Colonic mucosa (tissue), 4 donors: ENCODE measurements at regions not wholly inside any gene's neighbourhood (a gene's known extent, or its start where the extent isn't known, plus 50 kb on each side); places are given as distances from the start of the nearest gene placed in this dataset.

ENCODE experiments used
- DNase-seq: peaks from one replicate; pipeline ENCODE4 v3.0.0-alpha.2; 2020
- H3K27ac ChIP-seq: fragments of 200-600 bp; one replicate; pipeline ENCODE4 v1.8.0; 2021
- H3K27me3 ChIP-seq: fragments of 200-600 bp; one replicate; pipeline ENCODE4 v1.8.0; 2021
- H3K36me3 ChIP-seq: fragments of 200-600 bp; one replicate; pipeline ENCODE4 v1.8.0; 2021
- H3K4me1 ChIP-seq: fragments of 200-600 bp; one replicate; pipeline ENCODE4 v1.8.0; 2021; ENCODE audit warnings: mild to moderate bottlenecking
- H3K4me3 ChIP-seq: fragments of 200-600 bp; one replicate; pipeline ENCODE4 v1.8.0; 2021
- H3K9ac ChIP-seq, 2 donors: one replicate each; pipeline ENCODE4 v1.7.0; 2013; ENCODE audit warnings: control low read depth in 2 of 2, low read depth in 2 of 2, low read length in 2 of 2
- H3K9me3 ChIP-seq: fragments of 200-600 bp; one replicate; pipeline ENCODE4 v1.8.0; 2021
- intact Hi-C: fragments of 100-400 bp; cut with DNase I; formaldehyde crosslinking; loops from one replicate; pipeline ENCODE4 v1.14.1; 2022
- TF ChIP-seq, protein P1 (sequence below): fragments of 200-600 bp; IDR thresholded peaks from one replicate; pipeline ENCODE4 v1.8.0; 2022; ENCODE audit warnings: antibody characterized with exemption, mild to moderate bottlenecking
- donor health status: healthy.
- donor health status: DM: no; HTN: no; CAD: no.
- donor health status: DM: no; HTN: no; CAD: no.

DNA sequence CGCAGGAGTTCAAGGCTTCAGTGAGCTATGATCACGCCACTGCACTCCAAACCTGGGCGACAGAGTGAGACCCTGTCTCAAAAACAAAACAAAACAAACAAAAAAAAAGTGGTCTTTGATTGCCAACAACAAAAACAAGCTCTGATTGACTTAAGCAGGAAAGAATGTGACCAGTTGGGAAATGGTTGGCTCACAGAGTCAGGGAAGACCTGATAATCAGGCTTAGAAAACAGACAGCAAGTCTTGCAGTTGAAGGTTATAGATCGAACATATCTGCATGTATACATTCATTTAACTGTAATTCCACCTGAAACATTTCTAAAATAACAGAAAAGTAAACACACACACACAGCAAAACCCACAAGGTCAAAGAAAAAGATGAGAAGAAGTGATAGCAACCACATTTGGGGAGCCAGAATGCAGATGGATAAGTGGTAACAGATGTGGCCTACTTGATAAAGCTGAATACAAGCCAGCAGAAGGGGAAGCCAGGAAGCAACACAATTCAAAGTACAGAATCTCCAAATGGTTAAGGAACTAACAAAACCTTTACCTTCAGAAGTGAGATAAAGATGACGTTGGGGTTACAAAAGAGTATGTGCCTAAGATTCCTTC lies 699.9 kb upstream of the ZNF385D start:
- no peaks in the 10 kb centered on the region for H3K36me3 ChIP-seq
- no peak overlapping the region for H3K27ac ChIP-seq
- no peaks in the 10 kb centered on the region for H3K9me3 ChIP-seq
- intact Hi-C loops: no loop called here
- TF ChIP-seq, protein P1, sequence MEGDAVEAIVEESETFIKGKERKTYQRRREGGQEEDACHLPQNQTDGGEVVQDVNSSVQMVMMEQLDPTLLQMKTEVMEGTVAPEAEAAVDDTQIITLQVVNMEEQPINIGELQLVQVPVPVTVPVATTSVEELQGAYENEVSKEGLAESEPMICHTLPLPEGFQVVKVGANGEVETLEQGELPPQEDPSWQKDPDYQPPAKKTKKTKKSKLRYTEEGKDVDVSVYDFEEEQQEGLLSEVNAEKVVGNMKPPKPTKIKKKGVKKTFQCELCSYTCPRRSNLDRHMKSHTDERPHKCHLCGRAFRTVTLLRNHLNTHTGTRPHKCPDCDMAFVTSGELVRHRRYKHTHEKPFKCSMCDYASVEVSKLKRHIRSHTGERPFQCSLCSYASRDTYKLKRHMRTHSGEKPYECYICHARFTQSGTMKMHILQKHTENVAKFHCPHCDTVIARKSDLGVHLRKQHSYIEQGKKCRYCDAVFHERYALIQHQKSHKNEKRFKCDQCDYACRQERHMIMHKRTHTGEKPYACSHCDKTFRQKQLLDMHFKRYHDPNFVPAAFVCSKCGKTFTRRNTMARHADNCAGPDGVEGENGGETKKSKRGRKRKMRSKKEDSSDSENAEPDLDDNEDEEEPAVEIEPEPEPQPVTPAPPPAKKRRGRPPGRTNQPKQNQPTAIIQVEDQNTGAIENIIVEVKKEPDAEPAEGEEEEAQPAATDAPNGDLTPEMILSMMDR: no peak
- H3K9ac ChIP-seq: no peak overlapping the region
- no peak overlapping the region for H3K4me3 ChIP-seq
- H3K4me1 ChIP-seq: no peaks in the 10 kb centered on the region
- H3K27me3 ChIP-seq: no peaks in the 10 kb centered on the region
- DNase-seq: no peak

DNA sequence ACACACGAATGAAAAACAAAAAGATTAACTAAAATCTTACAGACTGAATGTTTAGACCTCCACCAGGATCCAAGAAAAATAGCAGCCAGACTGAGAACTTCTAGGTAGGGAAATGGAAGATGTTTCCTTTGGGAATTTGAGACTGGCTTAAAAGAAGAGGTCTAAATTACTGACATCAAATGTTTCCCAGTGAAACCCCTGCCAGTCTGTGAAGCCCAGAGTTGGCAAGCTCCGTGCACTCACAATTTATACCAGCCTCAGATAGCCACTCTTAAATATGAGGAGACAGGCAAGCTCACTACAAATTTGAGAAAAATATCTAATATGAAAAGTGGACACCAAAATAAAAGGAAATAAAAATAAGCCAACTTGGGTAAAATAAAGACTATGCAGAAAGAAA lies 700.5 kb upstream of the ZNF385D start:
- H3K4me3 ChIP-seq: no peak overlapping the region
- DNase-seq: no peak
- intact Hi-C loops: no loop called here
- no peaks in the 10 kb centered on the region for H3K9me3 ChIP-seq
- H3K9ac ChIP-seq: no peak overlapping the region
- no peaks in the 10 kb centered on the region for H3K27me3 ChIP-seq
- TF ChIP-seq, protein P1: no peak
- H3K27ac ChIP-seq: no peak overlapping the region
- H3K36me3 ChIP-seq: no peaks in the 10 kb centered on the region
- H3K4me1 ChIP-seq: no peaks in the 10 kb centered on the region

GRCh38 chr3:22453906-22454535 lies 703.0 kb upstream of the ZNF385D start:
- Histone ChIP-seq H3K36me3 (no peaks in the 10 kb centered on the region), H3K9ac (no peak overlapping the region), H3K4me3 (no peak overlapping the region), H3K9me3 (no peaks in the 10 kb centered on the region), H3K27ac (no peak overlapping the region), H3K27me3 (no peaks in the 10 kb centered on the region), H3K4me1 (no peaks in the 10 kb centered on the region)
- TF ChIP-seq, protein P1: no peak
- DNase-seq: no peak
- intact Hi-C loops: no loop called here

- intact Hi-C loops: no loop called here
- H3K9ac ChIP-seq: no peak overlapping the region
- H3K36me3 ChIP-seq: no peaks in the 10 kb centered on the region
- no peaks in the 10 kb centered on the region for H3K27me3 ChIP-seq
- H3K4me3 ChIP-seq: no peak overlapping the region
- H3K27ac ChIP-seq: no peak overlapping the region
- TF ChIP-seq, protein P1: no peak
- H3K9me3 ChIP-seq: no peaks in the 10 kb centered on the region
- DNase-seq: no peak
- no peaks in the 10 kb centered on the region for H3K4me1 ChIP-seq
Observed at GRCh38 chr3:22469995-22470394, 719.0 kb upstream of the ZNF385D start.

GRCh38 chr3:22471557-22471956 lies 720.5 kb upstream of the ZNF385D start:
- H3K27me3 ChIP-seq: no peaks in the 10 kb centered on the region
- no peak overlapping the region for H3K9ac ChIP-seq
- H3K4me1 ChIP-seq: no peaks in the 10 kb centered on the region
- intact Hi-C loops: no loop called here
- no peaks in the 10 kb centered on the region for H3K9me3 ChIP-seq
- TF ChIP-seq, protein P1: no peak
- H3K36me3 ChIP-seq: no peaks in the 10 kb centered on the region
- H3K27ac ChIP-seq: no peak overlapping the region
- DNase-seq: no peak
- no peak overlapping the region for H3K4me3 ChIP-seq
